Mucosa of rectum (tissue), 2 donors: ENCODE measurements at regions not wholly inside any gene's neighbourhood (a gene's known extent, or its start where the extent isn't known, plus 50 kb on each side); places are given as distances from the start of the nearest gene placed in this dataset.

Source experiments
- H3K27ac ChIP-seq, 2 donors: one replicate each; pipeline ENCODE4 v1.7.0; 2013; ENCODE audit warnings: inconsistent platforms in 2 of 2, low read depth in 2 of 2, low read length in 2 of 2
- H3K27me3 ChIP-seq, 2 donors: one replicate each; pipeline ENCODE4 v1.7.0; 2013; ENCODE audit warnings: low read length in 2 of 2; ENCODE audit not compliant: control insufficient read depth in 2 of 2, insufficient read depth in 2 of 2
- H3K36me3 ChIP-seq, 2 donors: one replicate each; pipeline ENCODE4 v1.7.0; 2013; ENCODE audit warnings: low read length in 2 of 2; ENCODE audit not compliant: control insufficient read depth in 2 of 2, insufficient read depth in 2 of 2
- H3K4me1 ChIP-seq, 2 donors: one replicate each; pipeline ENCODE4 v1.7.0; 2013; ENCODE audit warnings: low read length in 2 of 2, mild to moderate bottlenecking in 1 of 2; ENCODE audit not compliant: control insufficient read depth in 2 of 2, insufficient read depth in 2 of 2
- H3K4me3 ChIP-seq, 2 donors: one replicate each; pipeline ENCODE4 v1.7.0; 2013; ENCODE audit warnings: low read length in 2 of 2
- H3K9ac ChIP-seq, 2 donors: one replicate each; pipeline ENCODE4 v1.7.0; 2013; ENCODE audit warnings: low read length in 2 of 2, low read depth in 1 of 2, mild to moderate bottlenecking in 1 of 2
- H3K9me3 ChIP-seq, 2 donors: one replicate each; pipeline ENCODE4 v1.7.0; 2013; ENCODE audit warnings: low read length in 2 of 2; ENCODE audit not compliant: control insufficient read depth in 2 of 2
- donor health status: healthy.
- donor health status: Normal muscosa, but diverticular disease.

- H3K9ac ChIP-seq: no peak overlapping the region
- no peaks in the 10 kb centered on the region for H3K9me3 ChIP-seq
These were observed 290.1 kb upstream of the HDAC4 start for GRCh38 chr2:239690651-239691631.

GRCh38 chr2:239689985-239690384 is 289.2 kb upstream of the HDAC4 start:
- no peaks in the 10 kb centered on the region for H3K36me3 ChIP-seq
- H3K4me3 ChIP-seq: no peak overlapping the region
- no peak overlapping the region for H3K27ac ChIP-seq
- no peaks in the 10 kb centered on the region for H3K9me3 ChIP-seq
- H3K9ac ChIP-seq: no peak overlapping the region
- H3K4me1 ChIP-seq: peaks cover 0 to 2% of the 10 kb centered on the region in 2 donors
- H3K27me3 ChIP-seq: no peaks in the 10 kb centered on the region

More at GRCh38 chr2:239690651-239691631, 290.1 kb upstream of the HDAC4 start:
- Histone ChIP-seq H3K4me1 (peaks cover 0 to 2% of the 10 kb centered on the region in 2 donors), H3K27me3 (no peaks in the 10 kb centered on the region), H3K27ac (no peak overlapping the region), H3K4me3 (no peak overlapping the region), H3K36me3 (no peaks in the 10 kb centered on the region)

GRCh38 chr2:239689410-239689809 is 288.6 kb upstream of the HDAC4 start:
- no peak overlapping the region for H3K27ac ChIP-seq
- H3K27me3 ChIP-seq: peaks cover 0 to 1% of the 10 kb centered on the region in 2 donors
- peaks cover 0 to 2% of the 10 kb centered on the region in 2 donors for H3K4me1 ChIP-seq
- H3K9ac ChIP-seq: no peak overlapping the region
- no peaks in the 10 kb centered on the region for H3K36me3 ChIP-seq
- H3K4me3 ChIP-seq: no peak overlapping the region
- no peaks in the 10 kb centered on the region for H3K9me3 ChIP-seq

GRCh38 chr2:239688840-239689239 is 288.0 kb upstream of the HDAC4 start:
- Histone ChIP-seq H3K9ac (no peak overlapping the region), H3K27me3 (peaks cover 0 to 3% of the 10 kb centered on the region in 2 donors), H3K9me3 (no peaks in the 10 kb centered on the region), H3K36me3 (no peaks in the 10 kb centered on the region), H3K4me1 (peaks cover 0 to 2% of the 10 kb centered on the region in 2 donors), H3K4me3 (no peak overlapping the region), H3K27ac (no peak overlapping the region)

GRCh38 chr2:239688122-239688681 is 287.4 kb upstream of the HDAC4 start:
- Histone ChIP-seq H3K9me3 (no peaks in the 10 kb centered on the region), H3K4me1 (peaks cover 0 to 2% of the 10 kb centered on the region in 2 donors), H3K27me3 (peaks cover 0 to 3% of the 10 kb centered on the region in 2 donors), H3K9ac (no peak overlapping the region), H3K4me3 (no peak overlapping the region), H3K27ac (no peak overlapping the region), H3K36me3 (no peaks in the 10 kb centered on the region)

- no peak overlapping the region for H3K9ac ChIP-seq
- no peaks in the 10 kb centered on the region for H3K36me3 ChIP-seq
- no peaks in the 10 kb centered on the region for H3K9me3 ChIP-seq
- H3K27me3 ChIP-seq: peaks cover 0 to 3% of the 10 kb centered on the region in 2 donors
- H3K4me3 ChIP-seq: no peak overlapping the region
- H3K27ac ChIP-seq: no peak overlapping the region
- peaks cover 0 to 2% of the 10 kb centered on the region in 2 donors for H3K4me1 ChIP-seq
These were observed 286.6 kb upstream of the HDAC4 start for GRCh38 chr2:239687441-239687840.

GRCh38 chr2:239685965-239686364 is 285.1 kb upstream of the HDAC4 start:
- Histone ChIP-seq H3K9ac (no peak overlapping the region), H3K9me3 (no peaks in the 10 kb centered on the region), H3K27ac (no peak overlapping the region), H3K36me3 (no peaks in the 10 kb centered on the region), H3K4me1 (peaks cover 0 to 2% of the 10 kb centered on the region in 2 donors), H3K4me3 (no peak overlapping the region), H3K27me3 (peaks cover 0 to 3% of the 10 kb centered on the region in 2 donors)

GRCh38 chr2:239685556-239685955 is 284.7 kb upstream of the HDAC4 start:
- H3K4me1 ChIP-seq: peaks cover 0 to 2% of the 10 kb centered on the region in 2 donors
- no peaks in the 10 kb centered on the region for H3K9me3 ChIP-seq
- H3K27ac ChIP-seq: no peak overlapping the region
- no peaks in the 10 kb centered on the region for H3K36me3 ChIP-seq
- no peak overlapping the region for H3K4me3 ChIP-seq
- H3K27me3 ChIP-seq: peaks cover 0 to 3% of the 10 kb centered on the region in 2 donors
- H3K9ac ChIP-seq: no peak overlapping the region

- H3K4me3 ChIP-seq: no peak overlapping the region
- H3K27ac ChIP-seq: no peak overlapping the region
- no peaks in the 10 kb centered on the region for H3K9me3 ChIP-seq
- H3K9ac ChIP-seq: no peak overlapping the region
- H3K36me3 ChIP-seq: no peaks in the 10 kb centered on the region
- H3K27me3 ChIP-seq: peaks cover 0 to 3% of the 10 kb centered on the region in 2 donors
- H3K4me1 ChIP-seq: peaks cover 0 to 2% of the 10 kb centered on the region in 2 donors
These were observed 284.2 kb upstream of the HDAC4 start for GRCh38 chr2:239684996-239685395.

GRCh38 chr2:239684271-239684810 is 283.5 kb upstream of the HDAC4 start:
- Histone ChIP-seq H3K4me1 (peaks cover 0 to 2% of the 10 kb centered on the region in 2 donors), H3K27ac (no peak overlapping the region), H3K36me3 (no peaks in the 10 kb centered on the region), H3K27me3 (peaks cover 0 to 5% of the 10 kb centered on the region in 2 donors), H3K9ac (no peak overlapping the region), H3K4me3 (no peak overlapping the region), H3K9me3 (no peaks in the 10 kb centered on the region)
